ENCODE measurements at regions not wholly inside any gene's neighbourhood (a gene's known extent, or its start where the extent isn't known, plus 50 kb on each side); places are given as distances from the start of the nearest gene placed in this dataset.

DNA sequence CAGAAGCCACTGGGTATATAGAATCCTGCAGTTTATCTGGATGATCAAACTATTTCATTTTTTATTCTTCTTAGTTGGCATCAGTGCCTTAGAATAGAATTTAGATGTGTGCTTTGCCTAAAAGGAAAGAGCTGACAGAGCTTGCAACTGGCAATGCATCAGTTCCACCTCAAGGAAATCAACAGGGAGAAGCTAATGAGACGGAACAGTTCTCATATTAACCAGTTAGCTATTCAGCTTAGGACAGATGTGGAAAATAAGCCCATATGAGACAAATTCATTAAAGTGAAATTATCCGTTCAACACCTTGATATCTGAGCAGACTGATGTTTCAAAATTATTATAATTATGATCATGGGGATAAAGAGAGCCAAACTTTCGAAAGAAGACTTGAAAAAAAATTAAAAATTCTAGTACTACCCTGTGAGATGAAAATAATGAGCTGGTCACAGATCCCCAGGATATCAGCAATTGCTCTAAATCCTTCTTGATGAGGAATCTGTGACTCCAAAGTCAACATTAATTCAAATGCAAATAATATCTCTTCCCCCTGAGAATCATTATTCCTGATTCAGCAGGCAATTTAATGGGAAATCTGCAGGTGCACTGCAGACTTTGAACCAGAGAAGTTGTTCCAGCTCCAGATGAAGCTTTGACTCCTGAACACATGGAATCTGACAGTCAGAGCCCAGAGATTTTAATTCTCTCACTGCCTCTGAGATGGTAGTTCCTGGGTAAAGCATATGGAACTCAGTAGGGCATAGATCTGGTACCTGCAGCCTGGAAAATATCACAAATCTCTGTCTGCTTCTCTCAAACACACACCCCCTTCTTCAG, 486.8 kb downstream of the FOXO1 start:
- CTCF ChIA-PET = interaction anchor here (0.7 kb wide), 1 partner anchor 9 kb away, joined by 5 read pairs; no protein-coding TSS in a partner anchor
- peaks cover 26 to 78% (median 59%) of the 10 kb centered on the region in 7 donors for H3K4me1 Mint-ChIP-seq
- no peaks in the 10 kb centered on the region for H3K36me3 ChIP-seq (ENCODE audit: control insufficient read depth in 2 of 3, insufficient read depth in 3 of 3, low read length in 3 of 3)

DNA sequence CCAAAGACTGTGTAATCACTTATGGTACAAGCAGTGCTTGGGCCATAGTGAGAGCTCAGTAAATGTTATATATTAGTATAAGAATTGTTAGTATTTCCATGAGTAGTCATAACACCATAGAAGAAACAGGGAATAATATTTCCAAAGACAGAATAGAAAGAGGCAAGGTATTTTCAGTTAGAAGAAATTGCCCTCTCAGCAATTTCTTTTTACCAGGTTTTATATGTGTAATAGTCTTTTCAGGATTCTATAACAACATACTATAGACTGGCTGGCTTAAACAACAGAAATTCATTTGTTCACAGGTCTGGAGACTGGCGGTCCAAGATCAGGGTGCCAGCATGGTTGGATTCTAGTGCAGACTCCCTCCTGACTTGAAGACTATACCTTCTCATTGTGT, 485.7 kb downstream of the FOXO1 start:
- ChIA-PET CTCF (no interaction called here), POLR2A (interaction anchor here (1.1 to 2.7 kb wide), 2 partner anchors 9 to 11 kb away, joined by 3 to 11 read pairs; no protein-coding TSS in a partner anchor)
- Mint-ChIP-seq H3K36me3 (peaks cover 0 to 19% (median 7%) of the 10 kb centered on the region in 5 donors), H3K27me3 (no peaks in the 10 kb centered on the region), H3K4me1 (peaks cover 32 to 82% (median 62%) of the 10 kb centered on the region in 7 donors), H3K4me3 (no peak overlapping the region), H3K27ac (peak overlapping the region in 1 of 9 donors; percentile 37), H3K9me3 (peaks cover 0 to 11% (median 4%) of the 10 kb centered on the region in 11 donors)
- no peak for ATAC-seq
- Histone ChIP-seq H3K4me3 (ENCODE audit: low read length) (no peak overlapping the region), H3K9me3 (ENCODE audit: control insufficient read depth in 2 of 3, low read length in 3 of 3) (no peaks in the 10 kb centered on the region), H3K27me3 (ENCODE audit: control insufficient read depth in 2 of 2, insufficient read depth in 2 of 2, low read length in 2 of 2) (no peaks in the 10 kb centered on the region), H3K4me1 (ENCODE audit: control insufficient read depth in 2 of 2, insufficient read depth in 2 of 2, low read length in 2 of 2) (peaks cover 5 to 37% of the 10 kb centered on the region in 2 donors), H3K36me3 (ENCODE audit: control insufficient read depth in 2 of 3, insufficient read depth in 3 of 3, low read length in 3 of 3) (no peaks in the 10 kb centered on the region), H3K27ac (ENCODE audit: low read depth, low read length) (no peak overlapping the region)
- intact Hi-C loops (cut with micrococcal nuclease) = loop anchor here in 1 of 2 donors (10.0 kb wide), 1 partner anchor 1284 kb away; no protein-coding TSS in a partner anchor
- DNase-seq = no peak

More for the DNA sequence above, 486.8 kb downstream of the FOXO1 start:
- peak overlapping the region in 4 of 10 donors; percentile 16 to 59 (median 30) for H3K4me3 Mint-ChIP-seq
- H3K4me1 ChIP-seq (ENCODE audit: control insufficient read depth in 2 of 2, insufficient read depth in 2 of 2, low read length in 2 of 2) = peaks cover 5 to 27% of the 10 kb centered on the region in 2 donors
- H3K36me3 Mint-ChIP-seq = peaks cover 0 to 14% (median 5%) of the 10 kb centered on the region in 5 donors
- peak overlapping the region in 6 of 9 donors; percentile 50 to 83 (median 56) for H3K27ac Mint-ChIP-seq
- peaks cover 0 to 11% (median 4%) of the 10 kb centered on the region in 11 donors for H3K9me3 Mint-ChIP-seq
- H3K9me3 ChIP-seq (ENCODE audit: control insufficient read depth in 2 of 3, low read length in 3 of 3) = no peaks in the 10 kb centered on the region
- no peaks in the 10 kb centered on the region for H3K27me3 Mint-ChIP-seq
- DNase-seq (no peak), ATAC-seq (no peak)
- H3K27me3 ChIP-seq (ENCODE audit: control insufficient read depth in 2 of 2, insufficient read depth in 2 of 2, low read length in 2 of 2) = no peaks in the 10 kb centered on the region
- H3K4me3 ChIP-seq (ENCODE audit: low read length) = no peak overlapping the region
- POLR2A ChIA-PET = interaction anchor here (0.6 to 2.7 kb wide), 4 partner anchors 10 to 234 kb away, joined by 3 to 11 read pairs (median 4); no protein-coding TSS in a partner anchor
- intact Hi-C loops (cut with micrococcal nuclease) = loop anchor here in 1 of 2 donors (10.0 kb wide), 1 partner anchor 1285 kb away; no protein-coding TSS in a partner anchor
- no peak overlapping the region for H3K27ac ChIP-seq (ENCODE audit: low read depth, low read length)

DNA sequence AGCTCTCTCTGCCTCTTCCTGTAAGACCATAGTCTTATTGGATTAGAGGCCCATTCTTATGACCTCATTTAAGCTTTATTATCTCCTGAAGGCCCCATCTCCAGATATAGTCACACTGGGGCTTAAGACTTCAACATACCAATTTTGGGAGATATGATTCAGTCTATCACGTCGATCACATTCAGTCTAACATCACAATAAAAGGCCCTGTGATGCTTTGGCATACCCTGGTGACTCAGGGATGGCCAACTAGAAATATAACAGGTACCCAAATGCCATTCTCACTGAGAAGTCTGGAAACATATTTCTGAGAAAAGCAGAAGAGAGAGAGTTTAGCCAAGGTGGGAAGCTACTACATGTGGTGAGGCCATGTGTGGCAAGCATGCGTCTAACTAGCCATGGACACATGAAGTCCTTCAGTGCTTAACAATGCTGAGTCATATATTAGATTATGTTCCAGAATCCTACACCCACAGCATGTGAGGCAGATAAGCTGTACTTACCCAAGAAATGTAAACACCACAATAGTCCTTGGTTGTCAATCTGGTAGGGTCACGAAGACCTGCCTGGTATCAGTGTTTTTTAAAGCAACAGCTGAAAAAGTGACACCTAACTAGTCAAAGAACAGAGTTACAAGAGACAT, 485.1 kb downstream of the FOXO1 start:
- no peak overlapping the region for H3K4me3 ChIP-seq (ENCODE audit: low read length)
- intact Hi-C loops (cut with micrococcal nuclease) = loop anchor here in 1 of 2 donors (10.0 kb wide), 1 partner anchor 1283 kb away; no protein-coding TSS in a partner anchor
- CTCF ChIA-PET = interaction anchor here (0.6 kb wide), 2 partner anchors 380 to 502 kb away, joined by 3 read pairs; no protein-coding TSS in a partner anchor

DNA sequence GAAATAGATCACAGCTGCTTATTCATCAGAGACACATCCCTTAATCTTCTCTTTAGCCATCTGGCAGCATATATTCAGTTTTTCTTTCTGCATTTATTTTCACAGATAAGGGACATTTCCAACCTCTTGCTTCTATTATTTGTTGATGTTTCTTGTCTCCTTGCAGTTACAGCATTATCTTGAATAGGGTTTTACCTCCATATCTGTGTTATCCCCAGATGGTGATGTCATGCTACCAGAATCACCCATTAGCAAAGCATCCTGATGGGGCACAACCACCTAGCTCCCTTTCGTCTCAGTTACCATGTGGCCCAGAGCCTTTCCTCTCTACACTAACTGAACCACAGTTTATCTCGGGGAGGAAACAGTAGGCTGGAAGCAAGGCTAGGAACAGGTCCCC, 483.9 kb downstream of the FOXO1 start:
- Mint-ChIP-seq H3K27me3 (no peaks in the 10 kb centered on the region), H3K4me3 (no peak overlapping the region), H3K27ac (peak overlapping the region in 2 of 9 donors; percentile 71 to 83), H3K9me3 (peaks cover 0 to 9% (median 0%) of the 10 kb centered on the region in 11 donors), H3K36me3 (peaks cover 0 to 18% (median 6%) of the 10 kb centered on the region in 5 donors), H3K4me1 (peaks cover 39 to 92% (median 80%) of the 10 kb centered on the region in 7 donors)
- H3K4me1 ChIP-seq (ENCODE audit: control insufficient read depth in 2 of 2, insufficient read depth in 2 of 2, low read length in 2 of 2) = peaks cover 18 to 51% of the 10 kb centered on the region in 2 donors
- ChIA-PET POLR2A (interaction anchor here (4.5 kb wide), 1 partner anchor 14 kb away, joined by 24 read pairs; no protein-coding TSS in a partner anchor), CTCF (no interaction called here)
- no peak overlapping the region for H3K4me3 ChIP-seq (ENCODE audit: low read length)
- no peaks in the 10 kb centered on the region for H3K36me3 ChIP-seq (ENCODE audit: control insufficient read depth in 2 of 3, insufficient read depth in 3 of 3, low read length in 3 of 3)
- H3K27me3 ChIP-seq (ENCODE audit: control insufficient read depth in 2 of 2, insufficient read depth in 2 of 2, low read length in 2 of 2) = no peaks in the 10 kb centered on the region
- DNase-seq = no peak
- intact Hi-C loops (cut with micrococcal nuclease) = loop anchor here in 1 of 2 donors (10.0 kb wide), 1 partner anchor 1282 kb away; no protein-coding TSS in a partner anchor
- ATAC-seq = no peak
- no peak overlapping the region for H3K27ac ChIP-seq (ENCODE audit: low read depth, low read length)
- H3K9me3 ChIP-seq (ENCODE audit: control insufficient read depth in 2 of 3, low read length in 3 of 3) = no peaks in the 10 kb centered on the region

More for the DNA sequence above, 485.1 kb downstream of the FOXO1 start:
- Mint-ChIP-seq H3K27ac (peak overlapping the region in 1 of 9 donors; percentile 37), H3K9me3 (peaks cover 0 to 11% (median 2%) of the 10 kb centered on the region in 11 donors), H3K4me3 (no peak overlapping the region), H3K27me3 (no peaks in the 10 kb centered on the region), H3K4me1 (peaks cover 33 to 83% (median 67%) of the 10 kb centered on the region in 7 donors), H3K36me3 (peaks cover 0 to 18% (median 6%) of the 10 kb centered on the region in 5 donors)
- DNase-seq = no peak
- H3K9me3 ChIP-seq (ENCODE audit: control insufficient read depth in 2 of 3, low read length in 3 of 3) = no peaks in the 10 kb centered on the region
- no peak overlapping the region for H3K27ac ChIP-seq (ENCODE audit: low read depth, low read length)
- peaks cover 8 to 42% of the 10 kb centered on the region in 2 donors for H3K4me1 ChIP-seq (ENCODE audit: control insufficient read depth in 2 of 2, insufficient read depth in 2 of 2, low read length in 2 of 2)
- ATAC-seq = no peak
- POLR2A ChIA-PET = interaction anchor here (2.7 kb wide), 1 partner anchor 9 kb away, joined by 11 read pairs; no protein-coding TSS in a partner anchor
- H3K36me3 ChIP-seq (ENCODE audit: control insufficient read depth in 2 of 3, insufficient read depth in 3 of 3, low read length in 3 of 3) = no peaks in the 10 kb centered on the region
- no peaks in the 10 kb centered on the region for H3K27me3 ChIP-seq (ENCODE audit: control insufficient read depth in 2 of 2, insufficient read depth in 2 of 2, low read length in 2 of 2)

DNA sequence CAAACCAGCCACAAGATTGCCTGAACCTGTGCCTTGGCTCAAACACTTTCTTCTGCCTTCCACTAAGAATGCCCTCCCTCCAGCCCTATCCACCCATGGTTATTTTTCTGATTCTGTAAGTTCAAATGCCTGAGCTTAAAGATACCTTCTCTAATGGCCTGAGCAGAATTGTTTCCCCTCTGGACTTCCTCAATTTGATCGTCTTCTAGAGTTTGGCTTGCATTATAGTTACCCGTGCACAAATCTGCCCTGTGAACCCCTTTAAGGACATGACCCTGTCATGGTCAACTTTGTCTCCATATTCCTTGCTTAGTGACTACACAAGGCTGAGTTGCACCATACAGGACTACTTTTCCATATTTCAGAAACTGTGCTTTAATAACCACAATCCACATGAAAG, 481.0 kb downstream of the FOXO1 start:
- Mint-ChIP-seq H3K27ac (peak overlapping the region in 8 of 9 donors; percentile 8 to 99 (median 81)), H3K36me3 (peaks cover 0 to 11% (median 6%) of the 10 kb centered on the region in 5 donors), H3K4me3 (peak overlapping the region in 7 of 10 donors; percentile 10 to 74 (median 39)), H3K9me3 (peaks cover 0 to 9% (median 0%) of the 10 kb centered on the region in 11 donors), H3K4me1 (peaks cover 51 to 93% (median 83%) of the 10 kb centered on the region in 7 donors), H3K27me3 (no peaks in the 10 kb centered on the region)
- Histone ChIP-seq H3K36me3 (ENCODE audit: control insufficient read depth in 2 of 3, insufficient read depth in 3 of 3, low read length in 3 of 3) (no peaks in the 10 kb centered on the region), H3K4me3 (ENCODE audit: low read length) (no peak overlapping the region), H3K4me1 (ENCODE audit: control insufficient read depth in 2 of 2, insufficient read depth in 2 of 2, low read length in 2 of 2) (peaks cover 46 to 67% of the 10 kb centered on the region in 2 donors), H3K27me3 (ENCODE audit: control insufficient read depth in 2 of 2, insufficient read depth in 2 of 2, low read length in 2 of 2) (no peaks in the 10 kb centered on the region), H3K9me3 (ENCODE audit: control insufficient read depth in 2 of 3, low read length in 3 of 3) (no peaks in the 10 kb centered on the region), H3K27ac (ENCODE audit: low read depth, low read length) (no peak overlapping the region)
- DNase-seq (no peak), ATAC-seq (no peak)
- intact Hi-C loops (cut with micrococcal nuclease) = loop anchor here (5.0 to 10.0 kb wide), 8 partner anchors 187 to 1279 kb away; partner anchors contain the start of gene MRPS31 (in 1 of the 2)
- ChIA-PET CTCF (interaction anchor here (0.6 to 2.9 kb wide), 12 partner anchors 12 to 497 kb away, joined by 3 to 16 read pairs (median 3); no protein-coding TSS in a partner anchor), POLR2A (interaction anchor here (0.6 to 4.5 kb wide), 6 partner anchors 11 to 301 kb away, joined by 3 to 24 read pairs (median 4); no protein-coding TSS in a partner anchor)

Data from naive thymus-derived CD4-positive, alpha-beta T cell (primary cell).